HCT116 (cell line): ENCODE measurements at regions not wholly inside any gene's neighbourhood (a gene's known extent, or its start where the extent isn't known, plus 50 kb on each side); places are given as distances from the start of the nearest gene placed in this dataset.

Experiments used
- ATAC-seq: fragments of 200-7000 bp; cut with Tn5 transposase; 2 replicates; pipeline ENCODE4 v1.9.1; 2020; ENCODE audit warnings: mild to moderate bottlenecking, moderate library complexity
- BruUV-seq: library from RNA; stranded (reverse); fragments of 400-500 nt; replicated peaks from 2 replicates; lab custom pipeline; 2021; lab: Mats Ljungman, UMichigan
- CTCF ChIA-PET: fragments of 300-600 bp; sonication (Branson Sonifier 250); formaldehyde crosslinking; loops from one replicate; lab custom pipeline; 2021; ENCODE audit warnings: antibody characterized with exemption; lab: Charles Lee
- POLR2A ChIA-PET: fragments of 300-600, 350-600 bp; sonication (Branson Sonifier 250); formaldehyde crosslinking; loops from one replicate; lab custom pipeline; 2021; ENCODE audit warnings: antibody characterized with exemption; lab: Charles Lee
- RAD21 ChIA-PET, 2 experiments: fragments of 300-600 bp; sonication (Branson Sonifier 250); formaldehyde crosslinking; loops; one replicate each; lab custom pipeline; 2023; ENCODE audit warnings: low total read pairs in 2 of 2; ENCODE audit not compliant: uncharacterized antibody in 2 of 2, unreplicated experiment in 2 of 2, low non-redundant PET in 1 of 2; lab: Charles Lee
- DNase-seq: peaks from one replicate; pipeline ENCODE4 v3.0.0-alpha.2; 2010; ENCODE audit warnings: low read depth, low spot score
- H2AFZ ChIP-seq: fragments of 200-600 bp; shearing (Covaris generic), sonication (generic); 2 replicates; pipeline ENCODE4 v1.6.1; 2017; ENCODE audit warnings: low read depth, mixed run types, mixed read lengths, antibody characterized with exemption, low read length; ENCODE audit not compliant: poor library complexity, severe bottlenecking
- H3K27ac ChIP-seq: 2 replicates; pipeline ENCODE4 v1.5.1; 2012; ENCODE audit warnings: low read depth, low read length
- H3K27me3 ChIP-seq: fragments of 200-600 bp; sonication (generic); 2 replicates; pipeline ENCODE4 v1.6.1; 2016; ENCODE audit warnings: mixed run types, low read length, mixed read lengths; ENCODE audit not compliant: insufficient read depth
- H3K36me3 ChIP-seq, 2 experiments: fragments of 200-500 bp in 1 of 2; fragments of 200-600 bp in 1 of 2; sonication (Bioruptor generic) in 1 of 2; sonication (generic) in 1 of 2; 2 replicates each; pipeline versions ENCODE4 v1.5.1 to v1.6.1; 2014 to 2016; ENCODE audit warnings: low read length in 2 of 2, inconsistent platforms in 1 of 2, mixed read lengths in 1 of 2, mixed run types in 1 of 2; ENCODE audit not compliant: insufficient read depth in 2 of 2, control insufficient read depth in 1 of 2
- H3K4me1 ChIP-seq, 2 experiments: fragments of 200-600 bp in 1 of 2; sonication (generic) in 1 of 2; 2 replicates each; pipeline versions ENCODE4 v1.5.1 to v1.6.1; 2012 to 2017; ENCODE audit warnings: low read length in 2 of 2, inconsistent platforms in 1 of 2, mild to moderate bottlenecking in 1 of 2, mixed read lengths in 1 of 2, mixed run types in 1 of 2, moderate library complexity in 1 of 2; ENCODE audit not compliant: insufficient read depth in 2 of 2, control insufficient read depth in 1 of 2
- H3K4me2 ChIP-seq: fragments of 200-600 bp; sonication (generic); 2 replicates; pipeline ENCODE4 v1.6.1; 2017; ENCODE audit warnings: mixed run types, low read length, mixed read lengths
- H3K4me3 ChIP-seq, 2 experiments: fragments of 200-600 bp in 1 of 2; sonication (generic) in 1 of 2; replicated peaks in 1 of 2; 2 replicates each; pipeline ENCODE4 v1.5.1; 2011 to 2016; ENCODE audit warnings: low read length in 2 of 2, control low read depth in 1 of 2, low read depth in 1 of 2, mild to moderate bottlenecking in 1 of 2, mixed read lengths in 1 of 2, mixed run types in 1 of 2
- H3K79me2 ChIP-seq: fragments of 200-600 bp; sonication (generic); 2 replicates; pipeline ENCODE4 v1.6.1; 2017; ENCODE audit warnings: mild to moderate bottlenecking, mixed run types, low read length, moderate library complexity, mixed read lengths; ENCODE audit not compliant: insufficient read depth
- H3K9ac ChIP-seq: fragments of 200-600 bp; sonication (generic); 2 replicates; pipeline ENCODE4 v1.6.1; 2016; ENCODE audit warnings: low read length, mixed read lengths
- H3K9me2 ChIP-seq: fragments of 200-600 bp; sonication (generic), shearing (Covaris generic); 2 replicates; pipeline ENCODE4 v1.6.1; 2017; ENCODE audit warnings: mixed run types, mild to moderate bottlenecking, moderate library complexity; ENCODE audit not compliant: insufficient read depth
- H3K9me3 ChIP-seq, 2 experiments: fragments of 200-500 bp in 1 of 2; fragments of 200-600 bp in 1 of 2; sonication (Bioruptor generic) in 1 of 2; sonication (generic) in 1 of 2; 2 replicates each; pipeline ENCODE4 v1.6.1; 2014 to 2017; ENCODE audit warnings: low read length in 2 of 2, mixed read lengths in 2 of 2, inconsistent platforms in 1 of 2, low read depth in 1 of 2, mild to moderate bottlenecking in 1 of 2, mixed run types in 1 of 2, moderate library complexity in 1 of 2; ENCODE audit not compliant: control insufficient read depth in 1 of 2, insufficient read depth in 1 of 2
- H4K20me1 ChIP-seq: fragments of 200-600 bp; sonication (generic), shearing (Covaris generic); 2 replicates; pipeline ENCODE4 v1.6.1; 2017; ENCODE audit warnings: mixed run types, mild to moderate bottlenecking, moderate library complexity; ENCODE audit not compliant: insufficient read depth
- CBX3 ChIP-seq: IDR thresholded peaks from 2 replicates; pipeline ENCODE4 v1.6.1; 2012; ENCODE audit warnings: low read depth
- CTCF ChIP-seq, 3 experiments: fragments of 200-600 bp in 1 of 3; sonication (generic) in 1 of 3; IDR thresholded peaks in 2 of 3; conservative IDR thresholded peaks in 1 of 3; 2 replicates each; pipeline ENCODE4 v1.5.1; 2012 to 2017; ENCODE audit warnings: low read depth in 2 of 3, low read length in 2 of 3, antibody characterized with exemption in 1 of 3, borderline replicate concordance in 1 of 3, control low read depth in 1 of 3, mild to moderate bottlenecking in 1 of 3, mixed read lengths in 1 of 3, mixed run types in 1 of 3, moderate library complexity in 1 of 3; ENCODE audit not compliant: insufficient read depth in 1 of 3
- EGR1 ChIP-seq: IDR thresholded peaks from 2 replicates; pipeline ENCODE4 v1.6.1; 2012; ENCODE audit warnings: low read depth
- POLR2AphosphoS5 ChIP-seq: IDR thresholded peaks from 2 replicates; pipeline ENCODE4 v1.6.1; 2011; ENCODE audit warnings: mild to moderate bottlenecking, low read depth, low read length, moderate library complexity
- RAD21 ChIP-seq: IDR thresholded peaks from 2 replicates; pipeline ENCODE4 v1.6.1; 2012; ENCODE audit warnings: low read depth, mild to moderate bottlenecking
- SP1 ChIP-seq: IDR thresholded peaks from 2 replicates; pipeline ENCODE4 v1.6.1; 2012; ENCODE audit warnings: low read depth
- TCF7L2 ChIP-seq: IDR thresholded peaks from 2 replicates; pipeline ENCODE4 v1.7.0; 2011; ENCODE audit warnings: borderline replicate concordance, inconsistent platforms; ENCODE audit not compliant: insufficient read depth, insufficient read length; ENCODE audit errors: extremely low read depth
- YY1 ChIP-seq: IDR thresholded peaks from 2 replicates; pipeline ENCODE4 v1.6.1; 2011; ENCODE audit warnings: low read length, low read depth, moderate library complexity, mild to moderate bottlenecking; ENCODE audit not compliant: insufficient replicate concordance; ENCODE audit errors: extremely low read depth
- ZBTB33 ChIP-seq: IDR thresholded peaks from 2 replicates; pipeline ENCODE4 v1.6.1; 2011; ENCODE audit warnings: mild to moderate bottlenecking, low read length, moderate library complexity; ENCODE audit not compliant: insufficient replicate concordance; ENCODE audit errors: extremely low read depth
- ZFX ChIP-seq: fragments of 450-650 bp; IDR thresholded peaks from 2 replicates; pipeline ENCODE4 v1.6.1; 2017
- ZNF274 ChIP-seq: fragments of 200-500 bp; sonication (Bioruptor generic); IDR thresholded peaks from 2 replicates; pipeline ENCODE4 v1.6.1; 2014; ENCODE audit warnings: mild to moderate bottlenecking, low read depth, low read length, inconsistent platforms
- intact Hi-C: fragments of 100-400 bp; cut with micrococcal nuclease; formaldehyde crosslinking; loops from 2 replicates; pipeline ENCODE4 v1.10.0; 2022
- TF ChIP-seq, protein P1 (sequence below): IDR thresholded peaks from 2 replicates; pipeline ENCODE4 v1.6.1; 2012
- TF ChIP-seq, protein P2 (sequence below): IDR thresholded peaks from 2 replicates; pipeline ENCODE4 v1.6.1; 2012

DNA sequence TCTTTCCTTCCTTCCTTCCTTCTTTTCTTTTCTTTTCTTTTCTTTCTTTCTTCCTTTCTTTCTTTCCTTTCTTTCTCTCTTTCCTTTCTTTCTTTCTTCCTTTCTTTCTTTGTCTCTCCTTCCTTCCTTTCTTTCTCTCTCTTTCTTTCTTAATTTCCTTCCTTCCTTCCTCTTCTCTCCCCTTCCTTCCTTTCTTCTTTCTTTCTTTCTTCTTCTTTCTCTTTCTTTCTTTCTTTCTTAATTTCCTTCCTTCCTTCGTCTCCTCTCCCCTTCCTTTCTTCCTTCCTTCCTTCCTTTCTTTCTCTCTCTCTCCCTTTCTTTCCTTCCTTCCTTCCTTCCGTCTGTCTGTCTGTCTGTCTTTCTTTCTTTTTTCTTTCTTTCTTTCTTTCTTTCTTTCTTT is 1446.5 kb upstream of the GOT2 start:
- no peak overlapping the region for H3K4me2 ChIP-seq
- RAD21 ChIA-PET: no interaction called here
- no peaks in the 10 kb centered on the region for H3K36me3 ChIP-seq
- H3K9me3 ChIP-seq: peaks cover 4 to 20% of the 10 kb centered on the region in 2 experiments; a peak in 2 of 4 replicates
- CTCF ChIA-PET: no interaction called here
- ATAC-seq (no peak), DNase-seq (no peak)
- H3K9me2 ChIP-seq: no peaks in the 10 kb centered on the region
- H3K4me3 ChIP-seq: no peak overlapping the region
- H2AFZ ChIP-seq: no peak overlapping the region
- no peaks in the 10 kb centered on the region for H3K79me2 ChIP-seq
- intact Hi-C loops: no loop called here
- BruUV-seq: no TSS peak
- no peak overlapping the region for H3K9ac ChIP-seq
- no peaks in the 10 kb centered on the region for H3K27me3 ChIP-seq
- TF ChIP-seq CTCF (IDR thresholded peaks at IDR 0.05 in 2 of 3, conservative IDR thresholded peaks at IDR 0.05 in 1 of 3; ENCODE audit: borderline replicate concordance in 1 of 3, insufficient read depth in 1 of 3, low read depth in 2 of 3, low read length in 2 of 3): no peak
- no peak overlapping the region for H3K27ac ChIP-seq
- POLR2A ChIA-PET: interaction anchor here (0.7 kb wide), 1 partner anchor 32 kb away, joined by 3 read pairs; no protein-coding TSS in a partner anchor
- H4K20me1 ChIP-seq: no peaks in the 10 kb centered on the region
- no peaks in the 10 kb centered on the region for H3K4me1 ChIP-seq

DNA sequence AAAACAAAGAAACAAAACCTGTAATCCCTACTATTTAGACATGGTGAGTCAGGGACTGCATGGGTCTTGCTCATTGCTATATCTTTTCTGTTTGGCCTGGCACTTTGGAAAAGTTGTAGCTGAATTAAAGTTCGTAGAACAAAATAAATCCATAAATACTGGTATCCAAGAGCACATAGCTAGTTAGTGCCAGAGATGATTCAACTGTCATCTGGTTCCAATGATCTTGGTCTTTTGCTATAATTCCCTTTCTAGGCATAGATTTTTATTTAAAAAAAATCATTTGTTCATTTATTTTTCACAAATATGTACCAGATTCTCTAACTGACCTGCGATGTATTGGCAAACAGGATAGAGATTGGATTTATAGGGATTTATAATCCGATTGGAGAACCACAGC is 1436.1 kb upstream of the GOT2 start:
- no peak overlapping the region for H3K4me3 ChIP-seq
- intact Hi-C loops: no loop called here
- CTCF ChIA-PET: no interaction called here
- no peaks in the 10 kb centered on the region for H4K20me1 ChIP-seq
- no peak overlapping the region for H3K9ac ChIP-seq
- no peak for DNase-seq
- H3K27me3 ChIP-seq: no peaks in the 10 kb centered on the region
- no peak for ATAC-seq
- no peak overlapping the region for H2AFZ ChIP-seq
- no peaks in the 10 kb centered on the region for H3K9me2 ChIP-seq
- POLR2A ChIA-PET: no interaction called here
- H3K79me2 ChIP-seq: no peaks in the 10 kb centered on the region
- H3K27ac ChIP-seq: no peak overlapping the region
- no TSS peak for BruUV-seq
- H3K4me1 ChIP-seq: no peaks in the 10 kb centered on the region
- peaks cover 0 to 21% of the 10 kb centered on the region in 2 experiments; a peak in 2 of 4 replicates for H3K9me3 ChIP-seq
- RAD21 ChIA-PET: no interaction called here
- H3K36me3 ChIP-seq: no peaks in the 10 kb centered on the region
- no peak overlapping the region for H3K4me2 ChIP-seq
- no peak for TF ChIP-seq CBX3
- no peak for TF ChIP-seq SP1
- TF ChIP-seq, protein P1, sequence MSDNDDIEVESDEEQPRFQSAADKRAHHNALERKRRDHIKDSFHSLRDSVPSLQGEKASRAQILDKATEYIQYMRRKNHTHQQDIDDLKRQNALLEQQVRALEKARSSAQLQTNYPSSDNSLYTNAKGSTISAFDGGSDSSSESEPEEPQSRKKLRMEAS: no peak
- no peak for TF ChIP-seq YY1
- no peak for TF ChIP-seq ZBTB33
- TF ChIP-seq POLR2AphosphoS5: no peak
- no peak for TF ChIP-seq RAD21
- no peak for TF ChIP-seq CTCF (IDR thresholded peaks at IDR 0.05 in 2 of 3, conservative IDR thresholded peaks at IDR 0.05 in 1 of 3; ENCODE audit: borderline replicate concordance in 1 of 3, insufficient read depth in 1 of 3, low read depth in 2 of 3, low read length in 2 of 3)
- no peak for TF ChIP-seq EGR1
- no peak for TF ChIP-seq ZFX
- TF ChIP-seq, protein P2, sequence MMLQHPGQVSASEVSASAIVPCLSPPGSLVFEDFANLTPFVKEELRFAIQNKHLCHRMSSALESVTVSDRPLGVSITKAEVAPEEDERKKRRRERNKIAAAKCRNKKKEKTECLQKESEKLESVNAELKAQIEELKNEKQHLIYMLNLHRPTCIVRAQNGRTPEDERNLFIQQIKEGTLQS: no peak
- no peak for TF ChIP-seq ZNF274
- TF ChIP-seq TCF7L2: no peak
